DMS53 treated with DMSO at 0.1 percent for 48 hours (cell line): ENCODE measurements at regions not wholly inside any gene's neighbourhood (a gene's known extent, or its start where the extent isn't known, plus 50 kb on each side); places are given as distances from the start of the nearest gene placed in this dataset.
"Not testable (repeated sequence)": the region's sequence is repeated elsewhere in the genome, so short reads cannot be mapped to it uniquely, and the experiment has no call there.

ENCODE experiments used
- DNase-seq: peaks from one replicate; lab custom pipeline; 2025; ENCODE audit not compliant: unreplicated experiment; lab: John Stamatoyannopoulos, UW

DNA sequence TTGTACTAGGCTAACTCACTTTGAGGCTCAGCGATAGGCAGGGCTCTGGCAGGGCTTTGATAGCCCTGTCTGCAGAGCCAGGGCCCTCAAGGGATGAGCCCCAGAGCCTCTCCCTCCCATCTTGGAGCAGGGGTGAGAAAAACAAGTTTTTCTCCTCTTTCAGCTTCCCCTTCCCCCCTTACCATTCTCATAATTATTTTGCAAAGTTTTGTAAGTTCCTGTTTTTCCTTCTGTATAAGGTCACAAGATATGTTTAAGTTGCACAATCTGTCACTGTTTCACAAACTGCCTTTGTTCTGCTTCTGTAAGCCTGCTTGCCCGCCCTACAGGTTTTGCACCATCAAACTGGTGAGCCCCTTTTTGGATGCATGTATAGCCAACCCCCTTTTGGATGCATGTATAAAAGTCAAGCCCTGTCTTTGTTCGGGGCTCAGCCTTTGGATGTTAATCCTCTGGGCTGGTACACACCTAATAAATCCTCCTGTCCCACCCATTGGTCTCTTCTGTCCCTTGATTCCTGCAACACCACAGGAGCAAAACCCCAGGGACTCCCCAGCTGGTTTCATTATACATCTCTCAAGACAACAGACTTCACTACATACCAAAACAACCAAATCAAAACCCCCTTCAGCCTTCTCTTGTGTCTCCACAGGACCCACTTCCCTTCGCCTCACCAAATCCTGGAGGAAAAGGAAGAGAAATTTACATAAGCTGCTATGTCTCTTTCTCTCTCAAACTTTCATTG, 52.5 kb upstream of the RESF1 start:
- DNase-seq = no peak

DNA sequence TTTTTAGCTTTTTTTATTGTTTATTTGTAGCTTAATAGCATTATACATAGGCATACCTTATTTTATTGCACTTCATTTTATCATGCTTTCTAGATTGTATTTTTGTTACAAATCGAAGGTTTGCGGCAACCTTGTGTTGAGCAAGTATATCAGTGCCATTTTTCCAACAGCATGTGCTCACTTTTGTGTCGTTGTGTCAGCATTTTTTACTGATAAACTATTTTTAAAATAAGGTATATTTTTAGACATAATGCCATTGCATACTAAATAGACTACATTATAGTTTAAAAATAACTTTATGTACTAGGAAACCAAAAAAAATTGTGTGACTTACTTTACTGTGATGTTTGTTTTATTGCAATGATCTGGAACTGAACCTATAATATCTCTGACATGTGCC, 56.2 kb upstream of the RESF1 start:
- no peak for DNase-seq

DNA sequence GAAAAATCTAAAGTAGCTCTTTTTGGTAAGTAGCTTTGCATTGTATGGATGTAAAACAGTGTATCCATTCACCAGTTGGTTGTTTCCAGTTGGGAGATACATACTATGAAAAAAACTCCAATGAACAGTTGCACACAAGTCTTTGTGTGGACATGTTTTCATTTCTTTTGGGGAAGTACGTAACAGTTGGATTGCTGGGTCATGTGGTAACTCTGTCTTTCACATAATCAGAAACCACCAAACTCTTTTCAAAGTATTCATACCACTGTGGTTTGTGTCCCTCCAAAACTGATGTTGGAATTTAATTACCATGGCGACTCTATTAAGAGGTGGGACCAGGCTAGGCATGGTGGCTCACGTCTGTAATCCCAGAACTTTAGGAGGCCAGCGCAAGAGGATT, 58.9 kb upstream of the RESF1 start:
- no peak for DNase-seq

DNA sequence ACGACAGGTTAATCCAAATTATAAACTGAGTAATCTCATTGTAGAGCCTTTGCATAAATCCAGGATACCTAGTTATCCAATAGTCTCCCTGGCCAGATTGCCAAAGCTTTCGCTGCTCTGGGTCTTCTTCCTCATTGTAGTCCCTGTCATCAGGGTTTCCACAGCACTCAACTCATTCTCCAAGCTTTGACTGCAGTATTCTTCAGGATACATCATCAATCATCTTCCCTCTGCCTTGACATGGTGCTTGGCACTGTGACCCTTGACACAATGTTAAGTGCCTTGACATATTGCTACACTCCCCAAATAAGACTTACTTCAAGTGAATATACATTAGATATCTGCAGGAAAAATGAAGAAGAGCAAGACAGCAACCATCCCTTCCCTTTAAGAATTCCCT, 60.1 kb upstream of the RESF1 start:
- no peak for DNase-seq

DNA sequence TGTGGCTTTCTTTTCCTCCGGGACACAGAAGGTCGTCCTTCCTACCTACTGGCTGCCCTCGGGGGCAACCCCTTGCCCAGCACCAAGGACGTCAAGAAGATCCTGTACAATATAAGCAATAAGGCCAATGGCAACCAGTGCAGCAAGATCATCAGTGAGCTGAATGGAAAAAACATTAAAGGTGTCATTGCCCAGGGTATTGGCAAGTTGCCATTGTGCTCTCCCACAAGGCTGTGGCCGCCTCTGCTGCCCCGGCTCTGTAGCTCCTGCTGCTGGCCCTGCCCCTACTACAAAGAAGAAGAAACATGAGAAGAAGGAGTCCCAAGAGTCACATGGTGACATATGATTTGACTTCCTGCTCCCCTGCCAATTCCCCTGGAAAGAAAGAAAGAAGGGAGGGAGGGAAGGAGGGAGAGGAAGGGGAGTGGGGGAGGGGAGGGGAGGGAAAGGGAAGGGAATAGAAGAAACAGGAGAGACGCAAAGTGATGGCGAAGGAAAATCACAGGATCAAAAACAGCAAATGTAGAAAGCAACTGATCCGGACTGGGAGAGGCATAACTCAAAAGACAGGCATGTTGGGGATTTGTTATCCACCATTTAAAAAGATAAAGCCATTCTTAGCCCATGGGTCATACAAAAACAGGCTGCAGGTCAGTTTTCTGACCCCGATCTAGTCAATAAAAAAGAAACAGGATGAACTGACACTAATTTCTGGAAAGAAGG, 61.3 kb upstream of the RESF1 start:
- DNase-seq = no peak

DNA sequence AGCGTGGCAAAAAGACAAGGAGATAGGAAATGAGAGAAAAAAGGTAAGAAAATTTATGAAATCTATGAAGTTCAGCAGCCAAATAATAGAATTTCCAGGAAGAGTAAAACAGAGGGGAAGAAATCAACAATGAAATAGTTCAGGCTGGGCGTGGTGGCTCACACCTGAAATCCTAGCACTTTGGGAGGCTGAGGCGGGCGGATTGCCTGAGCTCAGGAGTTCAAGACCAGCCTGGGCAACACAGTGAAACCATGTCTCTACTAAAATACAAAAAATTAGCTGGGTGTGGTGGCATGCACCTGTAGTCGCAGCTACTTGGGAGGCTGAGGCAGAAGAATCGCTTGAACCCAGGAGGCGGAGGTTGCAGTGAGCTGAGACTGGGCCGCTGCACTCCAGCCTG, 62.1 kb upstream of the RESF1 start:
- DNase-seq = not testable (repeated sequence)

DNA sequence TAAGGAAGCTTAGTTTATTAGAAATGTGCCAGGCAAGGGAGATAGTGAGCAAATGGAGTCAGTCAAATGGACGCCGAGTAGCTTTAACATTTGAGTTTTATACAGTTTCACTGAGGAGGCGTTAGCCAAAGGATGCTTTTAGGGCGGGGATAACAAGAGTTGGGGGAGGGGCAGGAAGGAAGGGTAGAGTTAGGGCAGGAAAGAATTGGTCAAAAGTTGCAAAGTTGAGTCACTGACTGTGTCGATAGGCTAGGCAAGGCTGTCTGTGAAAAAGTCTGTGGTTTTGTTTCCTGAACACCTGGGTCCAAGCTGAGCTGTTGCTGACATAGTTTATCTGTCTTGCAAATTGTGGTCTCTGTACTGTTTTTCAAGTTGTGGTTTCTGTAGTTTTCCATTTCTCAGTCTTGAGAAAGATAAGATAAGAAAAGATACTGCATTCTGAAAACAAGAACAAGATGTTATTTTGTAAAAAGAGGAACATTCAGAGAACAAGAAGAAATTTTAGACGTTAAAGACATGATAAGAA, 62.6 kb upstream of the RESF1 start:
- no peak for DNase-seq

DNA sequence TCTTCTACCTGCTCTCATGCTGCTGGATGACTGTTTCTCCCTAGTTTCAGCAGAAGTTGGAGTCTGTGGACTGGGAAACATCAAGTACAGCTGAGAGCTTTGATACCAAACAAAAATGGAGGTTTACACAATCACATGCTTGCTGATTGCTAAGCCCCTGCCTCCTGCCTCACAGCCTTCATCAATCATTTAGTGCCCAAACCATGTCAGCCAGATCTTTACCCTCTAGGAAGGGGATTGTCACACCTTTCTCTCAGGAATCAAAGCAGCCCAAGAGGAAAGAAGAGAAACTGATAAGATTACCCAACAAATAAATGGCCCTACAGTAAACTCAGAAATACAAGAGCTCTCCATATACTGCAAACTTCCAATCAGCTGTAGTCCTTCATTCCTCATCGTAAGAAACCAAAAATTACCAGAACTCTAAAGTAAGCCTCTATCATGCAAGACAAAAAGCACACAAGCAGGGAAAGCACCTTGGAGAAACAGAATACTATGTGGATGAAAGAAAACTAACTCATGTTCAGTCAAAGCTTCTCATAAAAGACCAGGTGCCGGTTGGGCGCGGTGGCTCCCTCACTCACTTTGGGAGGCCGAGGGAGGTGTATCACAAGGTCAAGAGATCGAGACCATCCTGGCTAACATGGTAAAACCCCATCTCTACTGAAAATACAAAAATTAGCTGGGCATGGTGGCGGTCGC, 63.6 kb upstream of the RESF1 start:
- no peak for DNase-seq

DNA sequence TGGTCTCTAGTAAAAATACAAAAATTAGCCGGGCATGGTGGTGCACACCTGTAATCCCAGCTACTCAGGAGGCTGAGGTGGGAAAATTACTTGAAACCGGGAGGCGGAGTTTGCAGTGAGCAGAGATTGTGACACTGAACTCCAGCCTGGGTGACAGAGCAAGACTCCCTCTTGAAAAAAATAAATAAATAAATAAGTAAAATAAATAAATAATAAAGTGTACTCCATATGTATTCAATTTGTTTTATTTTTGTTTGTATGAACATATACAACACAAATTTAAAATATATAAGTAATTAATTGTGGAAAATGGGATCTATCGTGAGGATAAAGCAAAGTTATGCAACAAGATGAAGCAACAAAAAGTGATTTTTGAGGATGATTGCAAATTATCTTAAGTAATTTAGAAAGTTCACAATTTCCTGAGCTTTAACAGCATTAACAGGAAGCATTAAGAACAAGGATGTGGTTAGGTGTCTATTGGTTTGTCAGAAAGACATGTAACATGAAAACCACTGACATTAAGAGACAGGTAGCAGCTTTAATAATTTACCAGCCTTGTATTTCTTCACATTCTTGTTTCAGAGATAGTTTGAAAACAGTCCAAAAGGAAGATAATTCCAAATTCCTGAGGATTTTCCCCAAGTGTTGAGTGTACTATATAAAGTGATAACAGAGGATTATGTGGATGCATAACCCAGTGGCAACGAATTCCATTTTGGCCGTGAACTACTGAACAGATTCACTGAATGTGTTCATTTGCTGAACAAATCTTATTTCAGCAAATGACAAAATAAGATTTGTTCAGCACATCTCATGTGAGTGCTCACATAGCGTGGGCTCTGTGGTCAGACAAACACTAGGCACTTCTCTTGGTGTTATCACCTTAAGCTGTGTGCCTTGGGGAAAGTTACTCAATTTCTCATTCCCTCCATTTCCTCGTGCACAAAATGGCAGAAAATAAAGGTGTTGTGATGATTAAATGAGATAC, 68.6 kb upstream of the RESF1 start:
- no peak for DNase-seq

DNA sequence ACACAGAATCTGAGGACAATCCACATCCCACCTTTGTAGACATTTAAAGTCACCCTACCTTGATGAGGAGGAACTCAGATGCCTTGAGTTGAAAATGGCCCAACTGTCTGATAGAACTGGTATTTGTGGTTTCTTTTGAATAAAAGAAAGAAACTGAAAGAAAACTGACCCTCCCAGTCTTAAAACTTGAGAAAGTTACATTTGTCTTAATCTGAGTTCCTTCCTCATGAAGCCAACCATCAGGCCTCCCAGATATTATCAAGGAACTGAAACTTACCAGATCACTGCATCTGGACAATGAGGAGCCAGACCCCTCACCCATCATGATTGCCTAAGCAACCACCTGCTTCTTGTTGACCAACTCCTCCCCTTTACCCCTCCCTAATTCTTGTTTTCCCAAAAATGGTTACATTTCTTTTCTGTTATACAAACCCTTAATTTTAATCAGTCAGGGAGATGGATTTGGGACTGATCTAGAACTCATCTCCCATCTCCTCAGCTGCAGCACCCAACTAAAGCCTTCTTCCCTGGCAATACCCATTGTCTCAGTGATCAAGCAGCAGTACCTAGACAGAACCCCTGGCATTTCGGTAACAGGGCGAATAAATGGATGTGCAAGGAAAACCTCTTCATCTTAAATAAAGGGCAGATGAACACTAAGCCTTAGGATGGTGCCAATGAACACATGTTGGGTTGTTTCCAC, 72.0 kb upstream of the RESF1 start:
- DNase-seq = no peak

DNA sequence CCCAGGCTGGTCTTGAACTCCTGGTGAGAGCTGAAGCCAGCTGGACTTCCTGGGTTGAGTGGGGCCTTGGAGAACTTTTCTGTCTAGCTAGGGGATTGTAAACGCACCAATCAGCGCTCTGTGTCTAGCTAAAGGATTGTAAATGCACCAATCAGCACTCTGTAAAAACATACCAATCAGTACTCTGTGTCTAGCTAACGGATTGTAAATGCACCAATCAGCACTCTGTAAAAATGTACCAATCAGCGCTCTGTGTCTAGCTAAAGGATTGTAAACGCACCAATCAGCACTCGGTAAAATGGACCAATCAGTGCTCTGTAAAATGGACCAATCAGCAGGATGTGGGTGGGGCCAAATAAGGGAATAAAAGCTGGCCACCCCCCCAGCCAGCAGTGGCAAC, 76.5 kb upstream of the RESF1 start:
- not testable (repeated sequence) for DNase-seq

DNA sequence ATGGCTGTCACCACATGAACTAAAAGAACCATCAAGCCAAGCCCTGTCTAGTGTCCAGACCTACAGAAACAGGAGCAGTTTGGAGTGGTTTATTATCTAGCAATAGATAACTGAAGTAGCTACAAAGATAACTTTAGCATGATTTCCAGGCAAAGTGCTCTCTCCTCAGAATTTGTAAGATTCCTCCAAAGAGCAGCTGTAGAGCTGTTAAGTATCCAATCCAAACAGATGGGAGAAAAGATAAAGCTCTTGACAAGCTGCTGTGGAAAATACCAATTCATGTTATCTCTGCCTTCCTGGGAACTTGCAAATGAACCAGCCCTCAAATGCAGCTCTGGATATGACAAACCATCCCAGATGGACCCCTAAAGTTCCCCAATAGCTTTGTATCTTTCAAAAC, 78.9 kb upstream of the RESF1 start:
- DNase-seq = no peak

DNA sequence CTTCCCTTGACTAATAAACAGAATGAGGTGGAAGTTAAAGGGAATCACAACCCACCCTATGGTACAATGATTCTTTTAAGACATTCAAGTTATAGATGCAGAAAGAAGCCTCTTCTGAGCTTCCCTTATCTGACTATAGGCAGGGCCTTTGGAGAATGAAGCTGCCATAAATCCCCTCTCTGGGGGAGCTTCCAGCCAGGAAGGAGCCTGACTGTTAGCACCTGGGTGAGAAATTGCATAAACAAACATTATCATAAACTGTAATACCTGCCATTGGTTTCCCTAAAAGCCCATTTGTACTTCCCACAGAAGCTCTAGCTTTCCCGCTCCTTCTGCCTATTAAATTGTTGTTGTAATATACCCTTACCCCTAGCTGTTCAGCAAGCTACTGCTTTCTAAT, 81.3 kb upstream of the RESF1 start:
- no peak for DNase-seq

DNA sequence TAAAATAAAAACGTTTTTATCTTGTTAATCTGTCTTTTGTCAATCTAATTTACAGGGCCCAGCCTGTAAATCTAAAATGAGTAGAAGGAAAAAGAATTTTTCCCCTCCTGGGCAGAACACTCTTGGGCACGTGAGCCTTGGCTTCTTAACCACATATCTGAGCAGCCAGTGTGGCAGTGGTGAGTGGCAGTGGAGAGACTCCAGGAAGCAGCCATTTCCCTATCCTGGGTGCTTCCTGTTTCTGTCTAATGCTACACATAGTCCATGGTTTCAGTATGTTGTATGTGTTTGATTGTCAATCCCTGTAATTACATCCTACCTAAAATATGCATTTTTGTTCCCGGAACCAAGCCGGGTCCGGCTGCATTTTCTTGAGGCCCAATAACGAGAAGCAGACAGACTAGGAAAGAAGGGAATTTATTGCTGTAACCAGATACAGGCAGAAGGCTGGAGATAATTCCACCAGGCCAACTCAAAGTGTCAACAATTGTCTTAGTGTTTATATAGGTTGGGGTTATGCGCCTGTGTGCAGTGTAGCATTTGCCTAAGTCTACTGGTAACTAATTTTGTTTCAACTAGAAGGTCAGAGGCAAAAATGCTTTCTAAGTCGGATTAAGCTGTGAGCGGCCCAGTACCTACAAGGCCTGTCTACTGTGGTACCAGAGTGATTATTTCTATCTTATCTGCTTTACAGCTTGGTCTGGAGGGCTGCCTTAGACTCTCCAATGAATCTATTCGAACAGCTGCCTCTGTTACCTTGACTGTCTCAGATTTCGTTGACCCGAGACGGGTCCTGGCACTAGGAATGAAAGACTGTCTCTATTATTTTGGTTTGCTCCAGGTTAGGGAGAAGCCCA, 82.4 kb upstream of the RESF1 start:
- DNase-seq = peak; percentile 58

DNA sequence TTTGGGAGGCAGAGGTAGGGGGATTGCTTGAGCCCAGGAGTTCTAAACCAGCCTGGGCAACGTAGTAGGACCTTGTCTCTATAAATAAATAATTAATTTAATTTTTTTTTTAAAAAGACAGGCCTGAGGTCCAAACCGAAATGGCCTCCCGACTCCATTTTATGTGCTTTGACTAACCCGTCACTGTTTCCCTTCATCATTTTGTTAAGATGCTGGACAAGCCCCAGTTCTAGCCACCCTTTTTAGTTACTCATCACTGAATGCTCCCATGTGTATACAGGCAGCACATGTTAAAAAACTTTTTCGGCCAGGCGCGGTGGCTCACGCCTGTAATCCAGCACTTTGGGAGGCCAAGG, 83.6 kb upstream of the RESF1 start:
- DNase-seq = no peak

DNA sequence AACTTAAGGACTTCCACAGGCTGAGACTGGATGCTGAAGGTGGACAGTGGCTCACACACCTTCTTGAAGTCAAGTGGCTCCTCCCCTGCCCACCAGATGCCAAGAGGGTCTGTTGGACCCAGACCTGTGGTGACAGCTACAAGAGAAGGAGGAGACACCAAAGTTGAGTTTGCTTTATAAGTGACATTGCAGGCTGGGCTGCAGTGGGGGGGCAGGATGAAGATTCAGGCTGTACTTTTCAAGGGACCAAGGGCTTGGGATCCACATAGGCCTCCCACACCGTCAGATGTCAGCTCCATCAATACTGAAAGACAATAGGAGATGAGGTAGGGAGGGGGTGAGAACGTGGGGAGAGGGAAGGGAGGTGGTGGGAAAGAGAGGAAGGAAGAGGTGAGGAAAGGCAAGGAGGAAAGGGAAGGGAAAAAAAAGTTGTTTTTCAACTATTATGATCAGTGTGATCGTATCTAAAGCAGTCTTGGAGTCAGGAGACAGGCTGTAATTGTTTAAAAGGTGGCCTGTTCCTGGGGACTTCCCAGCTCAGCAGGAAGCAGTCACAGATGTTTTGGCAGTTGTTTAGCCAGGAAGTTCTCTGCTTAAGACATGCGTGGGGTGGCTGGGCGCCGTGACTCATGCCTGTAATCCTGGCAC, 84.1 kb upstream of the RESF1 start:
- peak; percentile 33 for DNase-seq

DNA sequence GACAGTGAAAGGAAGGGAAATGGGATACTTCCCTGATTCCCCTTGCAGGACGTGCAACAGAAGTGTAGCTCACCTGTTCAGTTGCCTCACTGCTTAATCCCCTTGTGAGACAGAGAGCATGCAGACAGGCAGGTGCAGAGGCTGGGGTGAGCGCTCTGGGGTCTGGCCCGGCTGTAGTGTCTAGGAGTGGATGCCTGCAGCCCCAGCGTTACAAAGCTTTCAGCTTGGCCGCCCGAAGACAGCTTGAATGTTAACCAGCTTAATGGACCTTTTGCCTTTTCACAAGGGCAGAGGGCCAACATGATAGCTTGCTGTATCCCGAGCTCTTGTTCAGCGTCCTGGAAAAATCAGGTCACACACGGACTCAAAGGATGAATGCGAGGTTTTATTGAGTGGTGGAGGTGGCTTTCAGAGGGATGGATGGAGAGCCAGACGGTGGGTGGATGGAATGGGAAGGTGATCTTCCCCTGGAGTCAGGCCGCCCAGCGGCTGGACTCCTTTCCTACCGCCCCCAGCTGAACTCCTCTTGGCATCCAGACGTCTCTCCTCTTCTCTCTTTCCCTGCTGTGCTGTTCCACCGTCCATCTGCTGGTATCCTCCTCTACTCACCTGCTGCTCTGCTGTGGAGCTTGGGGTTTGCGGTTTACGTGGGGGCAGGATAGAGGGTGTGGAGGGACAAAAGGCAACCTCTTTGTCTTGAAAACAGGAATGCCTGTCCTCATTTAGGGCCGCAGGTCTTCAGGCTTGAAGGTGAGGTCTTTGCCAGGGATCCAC, 86.2 kb upstream of the RESF1 start:
- DNase-seq = no peak

DNA sequence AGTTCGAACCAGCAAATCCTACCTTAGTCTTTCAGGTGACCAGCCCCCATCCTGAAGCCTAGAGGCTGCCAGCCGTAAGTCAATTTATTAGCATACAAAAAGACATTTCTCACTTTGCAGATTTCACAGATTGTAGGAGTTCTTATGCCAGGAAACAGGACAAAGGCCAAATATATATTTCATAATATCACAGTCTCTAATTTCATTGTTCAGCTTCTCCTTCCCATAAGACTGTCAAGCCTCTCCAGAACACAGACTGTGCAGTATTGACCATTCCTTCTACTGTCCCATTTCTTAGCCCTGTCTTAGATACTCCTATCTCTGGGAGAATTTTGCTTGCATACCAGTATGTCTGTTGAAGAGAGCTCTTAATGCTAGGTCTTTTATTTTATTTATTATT, 89.2 kb upstream of the RESF1 start:
- DNase-seq = no peak
